ENCODE measurements at regions not wholly inside any gene's neighbourhood (a gene's known extent, or its start where the extent isn't known, plus 50 kb on each side); places are given as distances from the start of the nearest gene placed in this dataset.

DNA sequence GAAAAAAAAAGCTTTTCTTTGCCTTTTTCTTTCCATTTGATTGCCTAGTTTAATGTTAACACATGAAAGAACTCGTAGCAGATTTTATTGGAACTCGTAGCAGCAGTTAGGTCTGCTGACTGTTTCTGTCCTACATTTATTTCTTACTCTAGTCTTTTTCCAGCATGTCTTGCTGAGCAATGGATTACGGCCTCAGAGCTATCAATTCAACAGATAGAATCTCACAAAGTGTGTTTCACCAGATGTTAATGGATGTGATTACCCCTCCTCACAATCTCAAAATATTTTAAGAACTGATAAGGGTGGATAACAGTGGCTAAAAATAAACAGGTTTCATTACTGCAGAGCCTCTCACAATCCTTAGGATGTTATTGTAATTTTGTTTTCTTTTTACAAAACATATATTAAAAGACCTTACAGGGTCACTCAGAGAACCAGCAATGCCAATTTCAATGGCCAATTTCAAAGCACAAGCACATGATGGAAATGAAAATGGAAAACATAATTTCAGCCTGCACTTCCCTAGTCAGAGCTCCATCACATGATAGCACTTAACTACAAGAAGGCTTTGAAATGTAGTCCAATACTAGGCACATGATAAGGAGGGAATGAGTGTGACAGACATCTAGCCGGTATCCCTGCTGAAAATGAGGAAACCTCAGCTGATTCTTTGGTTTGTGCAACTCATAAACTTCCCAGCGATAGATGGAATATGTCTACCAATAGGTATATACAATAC is 838.1 kb upstream of the SEMA6D start:
- 31 to 33% methylated on average over 5 of the region's 5 CpGs for WGBS, 2 donors
- DNase-seq (no peak), ATAC-seq (ENCODE audit: low FRiP score) (no peak)
- no peaks in the 10 kb centered on the region for H3K4me1 ChIP-seq (ENCODE audit: control insufficient read depth in 1 of 2, insufficient read depth in 2 of 2, low read length in 2 of 2)
- H3K4me3 ChIP-seq (ENCODE audit: low read length in 2 of 2), result no peak overlapping the region
- intact Hi-C loops (cut with DNase I), result no loop called here
- no peaks in the 10 kb centered on the region for H3K9me3 ChIP-seq (ENCODE audit: control insufficient read depth, low read length)
- no peaks in the 10 kb centered on the region for H3K27me3 ChIP-seq (ENCODE audit: control insufficient read depth in 1 of 2, insufficient read depth in 2 of 2, low read length in 1 of 2)
- H3K36me3 ChIP-seq (ENCODE audit: control insufficient read depth in 1 of 2, insufficient read depth in 2 of 2, low read length in 1 of 2), result no peaks in the 10 kb centered on the region
- no peak overlapping the region for H3K27ac ChIP-seq (ENCODE audit: low read depth in 1 of 2, low read length in 2 of 2)

DNA sequence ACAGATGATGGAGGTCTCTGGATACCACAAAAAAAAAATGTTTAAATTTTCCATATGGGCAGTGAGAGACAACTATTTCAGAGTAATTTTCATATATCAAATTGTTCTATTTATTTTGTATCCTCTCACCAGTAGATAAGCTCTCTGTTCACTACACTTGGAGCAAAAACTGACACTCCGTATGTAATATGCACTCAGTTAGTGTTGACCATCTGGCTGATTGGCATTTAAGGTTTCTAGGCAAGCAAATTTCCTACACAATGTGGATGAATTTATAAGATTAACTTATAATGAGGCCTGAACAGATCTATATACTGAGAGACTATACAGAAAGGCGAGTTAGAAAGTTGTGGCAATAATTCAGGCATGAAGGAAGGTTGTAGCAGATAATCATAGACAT is 836.5 kb upstream of the SEMA6D start:
- Histone ChIP-seq H3K9me3 (ENCODE audit: control insufficient read depth, low read length) (no peaks in the 10 kb centered on the region), H3K36me3 (ENCODE audit: control insufficient read depth in 1 of 2, insufficient read depth in 2 of 2, low read length in 1 of 2) (no peaks in the 10 kb centered on the region), H3K27me3 (ENCODE audit: control insufficient read depth in 1 of 2, insufficient read depth in 2 of 2, low read length in 1 of 2) (no peaks in the 10 kb centered on the region), H3K4me1 (ENCODE audit: control insufficient read depth in 1 of 2, insufficient read depth in 2 of 2, low read length in 2 of 2) (no peaks in the 10 kb centered on the region), H3K4me3 (ENCODE audit: low read length in 2 of 2) (no peak overlapping the region), H3K27ac (ENCODE audit: low read depth in 1 of 2, low read length in 2 of 2) (no peak overlapping the region)
- intact Hi-C loops (cut with DNase I), result no loop called here
- DNase-seq (no peak), ATAC-seq (ENCODE audit: low FRiP score) (no peak)
- WGBS, 2 donors, result 94 to 97% methylated on average over 2 of the region's 2 CpGs

DNA sequence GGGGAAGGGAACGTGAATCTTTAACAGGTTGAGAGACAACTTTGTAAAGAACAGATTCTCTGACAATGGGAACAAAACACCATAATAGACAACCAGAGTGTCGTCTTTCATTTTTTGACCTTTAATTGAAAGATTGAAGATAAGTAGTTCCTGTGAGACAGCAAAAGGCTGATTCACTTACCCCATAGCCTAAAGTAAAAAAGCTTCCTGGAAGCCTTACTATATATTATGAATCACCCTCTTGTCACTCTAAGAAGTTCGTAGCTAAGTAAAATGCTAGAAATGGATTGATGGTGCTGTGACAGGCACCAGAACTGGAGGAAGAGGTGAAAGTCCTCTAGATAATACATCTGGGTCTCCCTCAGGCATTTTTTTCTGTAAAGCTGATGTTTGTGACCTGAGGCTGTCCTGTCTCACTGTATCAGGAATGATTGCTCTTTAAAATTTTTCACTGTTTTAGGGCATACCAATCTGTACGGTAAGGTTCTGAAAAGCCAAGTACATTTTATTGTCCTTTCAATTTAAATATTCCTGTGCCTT is 824.6 kb upstream of the SEMA6D start:
- no peak for DNase-seq
- Histone ChIP-seq H3K36me3 (ENCODE audit: control insufficient read depth in 1 of 2, insufficient read depth in 2 of 2, low read length in 1 of 2) (no peaks in the 10 kb centered on the region), H3K27ac (ENCODE audit: low read depth in 1 of 2, low read length in 2 of 2) (no peak overlapping the region), H3K27me3 (ENCODE audit: control insufficient read depth in 1 of 2, insufficient read depth in 2 of 2, low read length in 1 of 2) (no peaks in the 10 kb centered on the region), H3K4me1 (ENCODE audit: control insufficient read depth in 1 of 2, insufficient read depth in 2 of 2, low read length in 2 of 2) (no peaks in the 10 kb centered on the region), H3K4me3 (ENCODE audit: low read length in 2 of 2) (no peak overlapping the region), H3K9me3 (ENCODE audit: control insufficient read depth, low read length) (no peaks in the 10 kb centered on the region)
- 68 to 70% methylated on average over 4 of the region's 4 CpGs for WGBS, 2 donors
- ATAC-seq (ENCODE audit: low FRiP score), result no peak
- intact Hi-C loops (cut with DNase I), result no loop called here

DNA sequence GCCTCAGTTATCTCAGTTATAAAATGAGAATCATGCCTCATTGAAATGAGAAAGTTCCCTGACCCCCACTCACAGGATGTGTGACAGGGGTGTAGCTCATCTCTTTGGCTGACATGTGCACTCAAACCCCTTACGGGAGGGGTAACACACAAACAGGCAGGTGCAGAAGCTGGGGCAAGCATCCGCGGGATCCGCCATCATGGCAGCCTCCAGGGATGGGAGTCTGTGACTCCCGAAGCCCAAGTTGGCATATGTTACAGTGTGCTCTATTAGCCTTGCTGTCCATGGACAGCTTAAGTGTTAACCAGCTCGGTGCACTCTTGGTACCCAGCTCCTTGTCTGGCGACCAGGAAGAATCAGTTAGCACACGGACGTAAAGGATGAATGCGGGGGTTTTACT is 822.7 kb upstream of the SEMA6D start:
- ATAC-seq (ENCODE audit: low FRiP score), result no peak
- Histone ChIP-seq H3K36me3 (ENCODE audit: control insufficient read depth in 1 of 2, insufficient read depth in 2 of 2, low read length in 1 of 2) (no peaks in the 10 kb centered on the region), H3K27ac (ENCODE audit: low read depth in 1 of 2, low read length in 2 of 2) (no peak overlapping the region), H3K4me1 (ENCODE audit: control insufficient read depth in 1 of 2, insufficient read depth in 2 of 2, low read length in 2 of 2) (no peaks in the 10 kb centered on the region), H3K9me3 (ENCODE audit: control insufficient read depth, low read length) (no peaks in the 10 kb centered on the region), H3K4me3 (ENCODE audit: low read length in 2 of 2) (no peak overlapping the region), H3K27me3 (ENCODE audit: control insufficient read depth in 1 of 2, insufficient read depth in 2 of 2, low read length in 1 of 2) (no peaks in the 10 kb centered on the region)
- peak in 1 of 2 donors; percentile 57 for DNase-seq
- intact Hi-C loops (cut with DNase I), result no loop called here
- 98 to 99% methylated on average over 10 of the region's 10 CpGs for WGBS, 2 donors

DNA sequence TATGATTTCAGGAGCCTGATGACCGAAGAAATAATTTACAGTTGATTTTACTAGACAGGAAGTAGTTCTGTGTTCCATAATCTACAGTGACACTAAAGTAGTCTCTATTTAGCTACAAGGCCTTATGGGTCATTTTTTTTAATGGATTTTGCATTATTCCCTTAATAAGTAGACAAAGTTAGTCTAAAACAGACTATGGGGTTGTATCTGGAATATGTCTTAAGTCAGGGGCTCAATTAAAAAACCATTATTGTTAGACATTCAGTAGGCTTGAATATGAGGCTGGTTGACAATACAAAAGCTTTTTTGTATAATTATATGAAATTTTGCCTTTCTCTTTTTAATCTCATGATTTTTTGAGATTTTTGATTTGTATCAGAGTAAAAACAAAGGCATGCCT is 820.0 kb upstream of the SEMA6D start:
- H3K4me1 ChIP-seq (ENCODE audit: control insufficient read depth in 1 of 2, insufficient read depth in 2 of 2, low read length in 2 of 2), result peaks cover 0 to 7% of the 10 kb centered on the region in 2 donors
- no peak for ATAC-seq (ENCODE audit: low FRiP score)
- no peak overlapping the region for H3K27ac ChIP-seq (ENCODE audit: low read depth in 1 of 2, low read length in 2 of 2)
- 98 to 100% methylated on average over 1 of the region's 1 CpG for WGBS, 2 donors
- no peak overlapping the region for H3K4me3 ChIP-seq (ENCODE audit: low read length in 2 of 2)
- no peaks in the 10 kb centered on the region for H3K36me3 ChIP-seq (ENCODE audit: control insufficient read depth in 1 of 2, insufficient read depth in 2 of 2, low read length in 1 of 2)
- DNase-seq, result no peak
- no peaks in the 10 kb centered on the region for H3K9me3 ChIP-seq (ENCODE audit: control insufficient read depth, low read length)
- intact Hi-C loops (cut with DNase I), result no loop called here
- no peaks in the 10 kb centered on the region for H3K27me3 ChIP-seq (ENCODE audit: control insufficient read depth in 1 of 2, insufficient read depth in 2 of 2, low read length in 1 of 2)

DNA sequence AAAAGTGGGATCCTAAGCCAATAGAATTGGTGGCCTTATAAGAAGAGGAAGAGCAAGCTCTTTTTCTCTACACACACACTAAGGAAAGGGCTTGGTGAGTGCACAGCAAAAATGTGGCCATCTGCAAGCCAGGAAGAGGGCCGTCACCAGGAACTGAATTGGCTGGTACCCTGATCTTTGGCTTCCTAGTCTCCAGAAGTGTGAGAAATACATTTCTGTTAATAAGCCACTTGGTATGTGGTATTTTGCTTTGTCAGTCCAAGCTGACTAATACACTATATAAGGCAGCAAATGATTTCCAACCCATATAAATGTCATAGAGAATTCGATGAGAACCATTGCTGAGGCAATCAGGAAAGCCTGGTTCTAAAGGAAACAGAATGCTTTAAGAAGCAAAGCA is 816.3 kb upstream of the SEMA6D start:
- no peak for ATAC-seq (ENCODE audit: low FRiP score)
- H3K9me3 ChIP-seq (ENCODE audit: control insufficient read depth, low read length), result no peaks in the 10 kb centered on the region
- no peak for DNase-seq
- H3K36me3 ChIP-seq (ENCODE audit: control insufficient read depth in 1 of 2, insufficient read depth in 2 of 2, low read length in 1 of 2), result no peaks in the 10 kb centered on the region
- intact Hi-C loops (cut with DNase I), result no loop called here
- peak overlapping the region in 1 of 2 donors; percentile 43 for H3K27ac ChIP-seq (ENCODE audit: low read depth in 1 of 2, low read length in 2 of 2)
- H3K27me3 ChIP-seq (ENCODE audit: control insufficient read depth in 1 of 2, insufficient read depth in 2 of 2, low read length in 1 of 2), result no peaks in the 10 kb centered on the region
- WGBS, 2 donors, result 10 to 26% methylated on average over 2 of the region's 2 CpGs
- no peak overlapping the region for H3K4me3 ChIP-seq (ENCODE audit: low read length in 2 of 2)
- peaks cover 0 to 7% of the 10 kb centered on the region in 2 donors for H3K4me1 ChIP-seq (ENCODE audit: control insufficient read depth in 1 of 2, insufficient read depth in 2 of 2, low read length in 2 of 2)

DNA sequence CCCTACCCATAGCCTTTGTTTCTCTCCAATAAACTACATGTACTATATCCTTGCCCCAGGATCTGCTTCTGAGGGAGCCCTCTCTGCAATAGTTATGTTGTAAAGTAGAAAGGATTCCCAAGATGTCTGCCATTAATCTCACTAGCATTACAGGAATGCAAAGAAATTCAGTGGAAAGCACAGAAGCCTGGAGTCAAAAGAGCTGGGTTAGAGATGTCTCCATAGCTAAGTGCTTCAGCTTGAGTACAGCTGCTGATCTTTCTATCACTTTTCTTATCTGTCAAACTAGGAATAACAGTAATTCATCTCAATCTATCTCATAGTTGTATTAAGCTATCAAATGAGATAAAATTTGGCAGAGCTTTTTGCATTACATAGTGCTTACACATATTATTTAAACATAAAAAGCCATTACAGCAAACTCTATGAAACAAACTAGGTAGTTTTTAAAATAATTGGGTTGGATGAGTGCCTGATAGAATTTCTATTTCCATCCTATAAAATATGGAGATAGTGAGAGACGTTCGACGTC is 799.5 kb upstream of the SEMA6D start:
- DNase-seq (no peak), ATAC-seq (ENCODE audit: low FRiP score) (no peak)
- intact Hi-C loops (cut with DNase I), result no loop called here
- Histone ChIP-seq H3K4me3 (ENCODE audit: low read length in 2 of 2) (no peak overlapping the region), H3K36me3 (ENCODE audit: control insufficient read depth in 1 of 2, insufficient read depth in 2 of 2, low read length in 1 of 2) (no peaks in the 10 kb centered on the region), H3K27me3 (ENCODE audit: control insufficient read depth in 1 of 2, insufficient read depth in 2 of 2, low read length in 1 of 2) (no peaks in the 10 kb centered on the region), H3K4me1 (ENCODE audit: control insufficient read depth in 1 of 2, insufficient read depth in 2 of 2, low read length in 2 of 2) (no peaks in the 10 kb centered on the region), H3K9me3 (ENCODE audit: control insufficient read depth, low read length) (no peaks in the 10 kb centered on the region), H3K27ac (ENCODE audit: low read depth in 1 of 2, low read length in 2 of 2) (no peak overlapping the region)
- WGBS, 2 donors, result 0 to 9% methylated on average over 3 of the region's 3 CpGs

DNA sequence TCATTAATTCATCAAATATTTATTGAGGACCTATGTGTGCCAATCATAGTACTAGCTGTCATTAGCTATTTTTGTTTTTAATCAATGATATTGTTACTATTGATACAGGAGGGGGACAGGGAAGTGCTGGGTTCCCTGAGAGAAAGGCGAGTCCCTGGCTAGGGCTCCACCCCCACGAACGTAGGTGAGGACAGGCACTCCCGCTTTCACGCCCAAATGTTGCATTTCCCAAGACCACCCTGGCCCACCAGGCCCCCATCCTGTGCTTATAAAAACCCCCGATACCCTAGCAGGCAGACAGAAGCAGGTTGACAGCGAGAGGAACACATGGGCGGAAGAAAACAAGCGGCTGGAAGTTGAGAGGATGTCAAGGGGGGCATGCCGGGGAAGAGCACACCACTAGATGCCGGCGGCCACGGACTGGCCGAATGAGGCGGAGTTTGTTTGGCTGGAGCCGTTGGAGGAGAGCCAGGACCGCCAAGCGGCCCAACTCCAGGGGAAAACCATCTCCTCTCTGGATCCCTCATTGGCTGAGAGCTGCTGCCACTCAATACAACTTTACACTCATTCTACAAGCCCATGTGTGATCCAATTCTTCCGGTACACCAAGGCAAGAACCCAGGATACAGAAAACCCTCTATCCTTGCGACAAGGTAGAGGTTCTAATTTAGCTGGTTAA is 798.7 kb upstream of the SEMA6D start:
- Histone ChIP-seq H3K4me1 (ENCODE audit: control insufficient read depth in 1 of 2, insufficient read depth in 2 of 2, low read length in 2 of 2) (no peaks in the 10 kb centered on the region), H3K36me3 (ENCODE audit: control insufficient read depth in 1 of 2, insufficient read depth in 2 of 2, low read length in 1 of 2) (no peaks in the 10 kb centered on the region), H3K27me3 (ENCODE audit: control insufficient read depth in 1 of 2, insufficient read depth in 2 of 2, low read length in 1 of 2) (no peaks in the 10 kb centered on the region), H3K9me3 (ENCODE audit: control insufficient read depth, low read length) (no peaks in the 10 kb centered on the region), H3K27ac (ENCODE audit: low read depth in 1 of 2, low read length in 2 of 2) (no peak overlapping the region), H3K4me3 (ENCODE audit: low read length in 2 of 2) (no peak overlapping the region)
- ATAC-seq (ENCODE audit: low FRiP score) (no peak), DNase-seq (no peak)
- WGBS, 2 donors, result 73 to 77% methylated on average over 20 of the region's 20 CpGs
- intact Hi-C loops (cut with DNase I), result no loop called here

DNA sequence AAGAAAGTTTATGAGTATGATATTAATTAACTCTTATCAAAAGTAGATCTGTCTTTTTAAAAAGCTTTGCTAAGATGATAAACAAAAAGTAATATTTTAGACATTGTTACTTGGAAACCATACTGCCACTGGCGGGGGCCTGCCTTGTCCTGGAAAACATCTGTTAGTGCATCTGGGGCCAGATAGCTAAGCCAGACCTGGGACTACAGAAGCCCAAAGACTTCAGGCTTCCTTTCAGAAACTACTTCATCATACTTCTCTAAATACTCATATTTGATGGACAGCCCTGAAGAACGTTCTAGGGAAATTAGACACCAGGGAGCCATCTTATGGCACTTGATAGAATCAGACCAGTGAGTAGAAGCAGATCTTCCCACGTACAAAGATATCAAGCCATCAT is 795.4 kb upstream of the SEMA6D start:
- 65 to 78% methylated on average over 3 of the region's 3 CpGs for WGBS, 2 donors
- intact Hi-C loops (cut with DNase I), result no loop called here
- H3K4me3 ChIP-seq (ENCODE audit: low read length in 2 of 2), result no peak overlapping the region
- H3K27ac ChIP-seq (ENCODE audit: low read depth in 1 of 2, low read length in 2 of 2), result no peak overlapping the region
- H3K27me3 ChIP-seq (ENCODE audit: control insufficient read depth in 1 of 2, insufficient read depth in 2 of 2, low read length in 1 of 2), result no peaks in the 10 kb centered on the region
- ATAC-seq (ENCODE audit: low FRiP score) (no peak), DNase-seq (no peak)
- no peaks in the 10 kb centered on the region for H3K9me3 ChIP-seq (ENCODE audit: control insufficient read depth, low read length)
- no peaks in the 10 kb centered on the region for H3K36me3 ChIP-seq (ENCODE audit: control insufficient read depth in 1 of 2, insufficient read depth in 2 of 2, low read length in 1 of 2)
- H3K4me1 ChIP-seq (ENCODE audit: control insufficient read depth in 1 of 2, insufficient read depth in 2 of 2, low read length in 2 of 2), result no peaks in the 10 kb centered on the region

Data from aorta (tissue), 5 donors.